SK-N-SH (cell line): ENCODE measurements at regions not wholly inside any gene's neighbourhood (a gene's known extent, or its start where the extent isn't known, plus 50 kb on each side); places are given as distances from the start of the nearest gene placed in this dataset.

Source experiments
- CTCF ChIP-seq: fragments of 200-600 bp; sonication (generic); IDR thresholded peaks from 2 replicates; pipeline ENCODE4 v1.6.1; 2017; ENCODE audit warnings: antibody characterized with exemption, mild to moderate bottlenecking, moderate library complexity
- NRF1 ChIP-seq: IDR thresholded peaks from 2 replicates; pipeline ENCODE4 v1.6.1; 2012; ENCODE audit warnings: low read depth, mild to moderate bottlenecking, low read length
- PBX3 ChIP-seq: IDR thresholded peaks from 2 replicates; pipeline ENCODE4; 2012
- POLR2AphosphoS5 ChIP-seq: IDR thresholded peaks from 2 replicates; pipeline ENCODE4 v1.6.1; 2012; ENCODE audit warnings: low read depth, low read length
- YY1 ChIP-seq: IDR thresholded peaks from 2 replicates; pipeline ENCODE4 v1.4.0; 2012; ENCODE audit warnings: low read depth, mild to moderate bottlenecking

- TF ChIP-seq CTCF (no peak), POLR2AphosphoS5 (no peak), YY1 (no peak), PBX3 (no peak), NRF1 (no peak)
Observed at GRCh38 chr2:122516775-122517174, 761.3 kb downstream of the TSN start.
